Activated CD8-positive, alpha-beta memory T cell treated with anti-CD3 and anti-CD28 coated beads, Interleukin-2, amount 50 U/mL, for 1 hour (primary cell): ENCODE measurements at regions not wholly inside any gene's neighbourhood (a gene's known extent, or its start where the extent isn't known, plus 50 kb on each side); places are given as distances from the start of the nearest gene placed in this dataset.

Experiments used
- DNase-seq: peaks from one replicate; pipeline ENCODE4 v3.0.0-alpha.2; 2020; ENCODE audit errors: extremely low read depth

- DNase-seq, result no peak
These were observed 372.6 kb downstream of the RPRM start for GRCh38 chr2:153105829-153106578.

DNA sequence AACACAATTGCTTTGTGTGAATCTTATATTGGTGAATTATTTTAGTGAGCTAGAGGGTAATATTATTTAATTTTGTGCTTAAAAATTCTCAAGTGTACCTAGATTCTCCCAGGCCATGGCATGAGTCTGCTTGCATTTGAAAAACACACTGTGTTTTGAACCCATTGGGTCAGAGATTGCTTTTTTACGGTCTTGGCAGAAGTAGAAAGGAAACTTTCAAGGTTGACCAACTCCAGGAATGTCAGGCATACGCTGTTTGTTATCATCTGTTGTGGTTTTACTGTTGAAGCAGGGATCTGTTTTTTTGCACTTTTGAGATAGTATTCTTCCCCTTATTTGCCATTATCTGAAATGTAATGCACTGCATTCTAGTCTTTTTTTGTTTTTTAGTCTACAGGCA, 377.4 kb downstream of the RPRM start:
- DNase-seq, result no peak

- DNase-seq, result no peak
These were observed 378.4 kb downstream of the RPRM start for GRCh38 chr2:153100151-153100550.

DNA sequence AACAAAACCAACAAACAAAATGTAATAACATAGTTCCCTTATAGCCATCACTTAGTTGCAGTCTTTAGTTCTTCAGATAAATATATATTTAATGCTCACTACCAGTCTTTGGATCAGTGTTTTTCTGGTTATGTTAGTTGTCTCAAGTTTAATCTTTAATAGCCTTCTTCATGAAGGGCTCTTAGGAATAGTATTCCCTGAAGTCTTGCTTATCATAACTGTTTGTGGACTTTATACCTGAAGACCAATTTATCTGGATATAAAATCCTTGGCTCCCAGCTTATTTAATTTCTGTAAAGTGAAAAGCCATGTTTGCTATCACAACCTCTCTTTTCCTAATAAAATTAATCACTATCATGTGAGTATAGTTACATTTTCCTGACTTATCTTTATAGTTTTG, 379.7 kb downstream of the ARL6IP6 start:
- no peak for DNase-seq

- DNase-seq, result no peak
These were observed 377.9 kb downstream of the ARL6IP6 start for GRCh38 chr2:153096272-153096671.

DNA sequence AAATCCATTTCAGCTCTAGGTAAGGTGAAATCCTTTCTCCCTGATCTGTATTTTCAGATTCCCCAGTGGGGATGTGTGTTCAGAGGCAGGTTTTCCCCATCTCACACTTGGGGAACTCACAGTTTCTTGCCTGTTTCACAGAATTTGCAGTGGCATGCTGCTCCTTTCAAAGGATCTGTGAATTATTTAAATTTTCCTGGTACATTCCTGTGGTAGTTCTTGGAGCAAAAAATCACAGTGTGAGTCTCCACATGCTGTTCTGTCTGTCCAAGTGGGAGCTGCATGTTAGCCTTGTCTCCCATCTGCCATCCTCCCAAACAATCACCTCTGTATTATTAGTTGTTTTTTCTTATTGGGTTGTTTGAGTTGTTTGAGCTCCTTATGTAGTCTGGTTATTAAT, 372.9 kb downstream of the ARL6IP6 start:
- DNase-seq, result no peak

DNA sequence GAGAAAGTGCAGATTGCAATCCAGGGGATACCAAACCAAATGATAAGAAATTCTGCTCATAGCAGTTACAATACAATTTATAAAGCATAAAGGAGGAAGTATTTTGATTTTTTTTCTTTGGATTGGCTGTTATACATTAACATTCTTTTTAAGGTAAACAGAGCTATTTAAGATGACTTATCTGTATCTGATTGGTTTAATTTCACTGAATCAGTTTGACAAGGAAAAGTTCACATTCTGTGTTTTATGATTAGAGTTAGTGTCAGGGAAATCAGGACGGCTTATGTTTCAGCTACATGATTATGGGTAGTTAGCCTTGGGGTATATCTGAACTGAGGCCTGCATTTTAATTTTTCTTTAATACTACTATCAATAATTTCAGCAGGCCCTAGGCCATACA, 360.9 kb downstream of the ARL6IP6 start:
- DNase-seq, result no peak

- no peak for DNase-seq
These were observed 358.9 kb downstream of the ARL6IP6 start for GRCh38 chr2:153077311-153077710.

DNA sequence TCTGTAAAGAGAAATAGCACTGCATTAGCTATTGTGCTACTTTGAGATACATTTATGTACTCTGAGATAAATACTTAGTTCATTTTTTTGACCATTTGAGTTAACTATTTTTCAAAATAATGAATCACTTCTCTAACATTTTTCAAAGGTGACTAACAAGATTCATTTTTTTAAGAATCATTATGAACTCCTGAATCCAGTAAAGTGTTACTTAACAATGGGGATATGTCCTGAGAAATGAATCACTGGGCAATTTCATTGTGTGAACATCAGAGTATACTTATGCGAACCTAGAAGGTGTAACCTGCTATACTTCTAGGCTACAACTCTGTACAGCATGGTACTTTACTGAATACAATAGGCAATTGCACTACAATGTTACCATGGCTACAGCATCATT, 355.8 kb downstream of the ARL6IP6 start:
- no peak for DNase-seq

GRCh38 chr2:153072813-153073212, 354.4 kb downstream of the ARL6IP6 start:
- no peak for DNase-seq

DNA sequence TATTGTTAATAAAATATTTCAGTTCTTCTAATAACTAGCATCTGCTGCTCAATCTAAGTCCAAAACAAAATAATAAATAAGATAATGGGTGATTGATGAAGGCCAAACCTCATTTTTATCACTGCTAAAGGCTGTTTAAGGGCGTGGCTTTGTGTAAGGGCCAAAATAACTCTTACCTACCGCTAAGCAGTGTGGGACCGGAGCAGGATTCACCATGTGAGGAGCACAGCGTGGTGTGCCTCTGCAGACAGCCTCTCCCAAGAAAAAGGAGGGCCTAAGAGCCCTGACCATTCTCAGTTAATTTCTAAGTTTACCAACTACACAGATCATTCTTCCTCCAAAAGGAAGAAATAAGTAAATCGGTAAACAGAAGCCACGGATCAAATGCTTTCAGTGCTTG, 353.7 kb downstream of the ARL6IP6 start:
- no peak for DNase-seq

DNA sequence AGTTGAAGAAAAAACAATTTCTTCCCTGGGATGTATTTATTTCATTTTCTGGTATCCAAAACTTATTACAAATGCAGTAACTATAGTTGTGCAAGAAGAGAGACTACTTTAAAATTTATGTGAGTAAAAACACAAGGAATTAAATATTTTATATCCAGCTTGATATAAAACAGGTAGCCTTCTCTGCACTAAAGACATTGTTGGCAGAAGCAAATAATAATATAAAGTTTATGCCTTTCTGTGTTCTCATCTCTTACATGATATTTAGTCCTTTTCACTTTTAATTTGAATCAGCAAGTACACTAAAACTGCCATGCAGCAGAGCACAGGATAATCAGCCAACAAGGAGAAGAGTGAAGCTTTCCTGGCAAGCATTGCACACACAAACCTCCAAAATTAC, 352.7 kb downstream of the ARL6IP6 start:
- DNase-seq, result no peak

DNA sequence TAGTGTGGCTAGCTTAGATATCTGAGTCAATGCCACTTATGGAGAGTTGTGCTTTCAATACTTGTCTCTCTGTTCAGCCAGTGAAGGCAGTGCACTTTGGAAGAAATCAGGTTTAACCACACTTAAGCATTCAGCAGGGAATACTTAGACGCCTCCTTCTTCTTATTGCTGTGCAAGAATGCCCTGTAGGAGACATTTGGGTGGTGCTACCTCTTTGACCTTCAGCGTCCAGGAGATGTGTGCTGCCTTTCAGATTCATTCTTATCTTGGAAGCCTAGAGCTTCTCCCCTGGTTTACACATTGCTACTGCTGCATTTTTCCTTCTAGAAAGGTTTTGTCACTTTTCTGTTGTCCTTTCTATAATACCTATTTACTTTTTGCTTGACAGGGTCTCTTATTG, 350.5 kb downstream of the ARL6IP6 start:
- no peak for DNase-seq

DNA sequence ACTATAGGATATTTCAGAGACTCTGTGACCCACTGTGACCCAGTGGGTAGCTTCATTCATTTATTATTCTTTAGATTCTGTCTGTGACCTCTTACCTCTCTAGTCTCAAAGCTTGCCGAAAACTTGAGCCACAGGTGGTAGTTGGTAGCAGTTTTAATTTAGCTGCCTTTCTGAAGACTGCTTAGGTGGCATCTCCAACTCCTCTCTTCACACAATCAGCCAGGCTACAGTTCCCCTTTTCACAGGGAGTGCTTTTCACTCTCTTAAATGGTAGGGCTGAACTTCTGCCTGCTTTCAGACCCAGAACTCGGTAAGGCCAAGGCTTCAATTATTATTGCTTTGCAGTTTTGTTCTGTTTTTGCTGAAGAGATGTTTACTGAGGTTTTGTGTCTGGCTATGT, 349.6 kb downstream of the ARL6IP6 start:
- no peak for DNase-seq

DNA sequence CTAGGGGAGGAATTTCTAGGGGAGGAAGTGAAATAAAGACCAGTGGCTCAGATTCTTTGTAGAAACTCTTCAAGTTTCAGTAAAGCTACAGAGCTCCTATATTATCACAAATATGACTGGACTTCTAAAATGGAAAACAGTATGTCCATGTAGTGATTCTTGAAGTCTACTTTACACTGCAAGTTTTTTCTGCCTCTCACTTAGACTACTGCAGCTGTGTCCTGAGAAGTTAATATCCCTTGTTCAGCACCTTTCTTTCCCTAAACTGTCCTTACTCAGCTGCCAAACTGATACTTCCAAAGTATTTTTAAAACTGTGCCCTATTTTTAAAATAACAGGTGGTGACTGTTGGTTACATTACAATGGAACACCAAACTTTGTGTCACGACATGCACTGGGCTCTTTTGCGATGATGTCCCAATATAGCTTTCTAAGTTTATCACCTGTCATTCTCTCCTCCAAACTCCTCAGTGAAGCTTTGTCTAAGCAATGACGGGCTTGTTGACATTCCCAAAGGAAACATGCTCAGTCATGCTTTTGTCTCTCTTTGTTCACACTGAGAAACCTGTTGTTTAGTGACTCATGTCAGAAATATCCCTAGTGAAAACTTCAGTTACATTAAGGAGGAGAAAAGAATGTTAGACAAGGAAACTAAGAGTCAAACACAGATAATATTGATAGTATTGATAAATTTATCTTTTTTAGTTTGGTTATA, 341.1 kb downstream of the ARL6IP6 start:
- DNase-seq, result no peak

GRCh38 chr2:153057743-153058142, 339.3 kb downstream of the ARL6IP6 start:
- no peak for DNase-seq

GRCh38 chr2:153055182-153055581, 336.8 kb downstream of the ARL6IP6 start:
- DNase-seq, result no peak

- no peak for DNase-seq
These were observed 334.6 kb downstream of the ARL6IP6 start for GRCh38 chr2:153052807-153053559.

GRCh38 chr2:153047220-153047619, 328.8 kb downstream of the ARL6IP6 start:
- no peak for DNase-seq

DNA sequence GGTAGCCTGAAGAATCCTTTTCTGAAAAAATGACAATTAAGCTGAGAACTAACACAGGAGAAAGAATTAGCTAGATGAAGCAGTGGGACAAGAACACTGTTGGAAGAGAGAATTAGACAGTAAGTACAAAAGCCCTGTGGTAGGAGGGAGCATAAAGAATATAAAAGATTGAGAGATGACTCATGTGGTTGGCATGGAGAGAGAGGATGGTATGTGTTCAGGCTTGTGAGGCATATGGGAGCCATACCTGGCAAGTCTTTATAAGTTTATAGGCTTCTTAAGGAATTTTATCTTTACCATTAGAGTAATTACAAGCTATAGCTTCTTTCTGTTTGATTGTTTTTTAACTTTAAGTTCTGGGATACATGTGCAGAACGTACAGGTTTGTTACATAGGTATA, 325.0 kb downstream of the ARL6IP6 start:
- DNase-seq, result no peak

GRCh38 chr2:153028626-153029025, 310.2 kb downstream of the ARL6IP6 start:
- DNase-seq, result no peak

- DNase-seq, result no peak
These were observed 309.1 kb downstream of the ARL6IP6 start for GRCh38 chr2:153027533-153027932.

DNA sequence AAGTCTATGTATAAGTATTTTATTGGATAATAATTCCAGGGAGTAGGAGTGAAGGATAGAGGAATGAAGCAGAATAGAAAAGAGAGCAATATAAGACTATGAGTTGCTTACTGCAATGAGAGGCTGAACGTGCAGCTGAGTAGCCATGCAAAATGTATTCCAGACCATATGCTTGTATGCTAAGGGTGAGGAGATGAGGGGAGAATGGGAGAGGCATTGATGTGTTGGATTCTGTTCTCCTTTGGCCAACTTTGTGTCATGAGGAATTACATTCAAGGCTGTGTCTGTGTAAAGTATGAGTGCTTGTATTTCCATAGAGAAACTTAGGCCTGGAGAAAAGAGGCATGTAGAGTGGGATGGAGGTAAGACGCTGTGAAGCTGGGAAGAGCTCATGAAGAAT, 301.8 kb downstream of the ARL6IP6 start:
- no peak for DNase-seq
